COLO668 (cell line): ENCODE measurements at regions not wholly inside any gene's neighbourhood (a gene's known extent, or its start where the extent isn't known, plus 50 kb on each side); places are given as distances from the start of the nearest gene placed in this dataset.
A peak's percentile ranks its signal among the peaks of the same experiment; 100 is the strongest.

Experiments used
- DNase-seq: peaks from one replicate; lab custom pipeline; 2025; ENCODE audit not compliant: unreplicated experiment; lab: John Stamatoyannopoulos, UW

DNA sequence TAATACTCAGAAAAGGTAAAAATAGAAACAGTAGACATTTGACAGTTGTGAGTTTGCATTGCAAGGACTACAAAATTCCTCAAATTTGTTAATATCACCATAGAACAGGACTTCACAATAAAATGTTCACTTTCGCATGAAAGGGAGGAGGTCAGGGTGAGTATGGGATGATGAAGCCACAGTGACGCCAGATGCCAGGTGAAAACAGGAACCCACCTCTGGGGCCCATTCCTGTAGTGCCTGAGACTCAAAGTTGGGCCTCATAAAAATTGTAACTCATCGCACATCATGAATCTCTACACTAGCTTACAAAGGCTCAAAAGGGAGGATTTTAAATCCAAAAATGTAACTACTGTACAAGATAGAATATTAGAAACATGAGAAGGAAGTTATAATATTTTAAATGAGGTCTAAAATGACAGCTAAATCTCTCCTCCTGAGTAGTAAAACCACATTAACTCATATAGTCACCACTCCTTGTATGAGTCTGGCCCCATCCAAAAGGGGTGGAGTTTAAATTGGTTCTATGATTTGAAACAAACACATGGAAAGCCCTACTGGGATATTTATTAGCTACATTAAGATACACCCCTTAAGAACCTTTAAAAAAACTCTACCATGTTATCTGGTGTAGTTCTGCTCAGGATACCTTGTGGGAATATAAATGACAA lies 93.7 kb downstream of the ETS2 start:
- DNase-seq: no peak

DNA sequence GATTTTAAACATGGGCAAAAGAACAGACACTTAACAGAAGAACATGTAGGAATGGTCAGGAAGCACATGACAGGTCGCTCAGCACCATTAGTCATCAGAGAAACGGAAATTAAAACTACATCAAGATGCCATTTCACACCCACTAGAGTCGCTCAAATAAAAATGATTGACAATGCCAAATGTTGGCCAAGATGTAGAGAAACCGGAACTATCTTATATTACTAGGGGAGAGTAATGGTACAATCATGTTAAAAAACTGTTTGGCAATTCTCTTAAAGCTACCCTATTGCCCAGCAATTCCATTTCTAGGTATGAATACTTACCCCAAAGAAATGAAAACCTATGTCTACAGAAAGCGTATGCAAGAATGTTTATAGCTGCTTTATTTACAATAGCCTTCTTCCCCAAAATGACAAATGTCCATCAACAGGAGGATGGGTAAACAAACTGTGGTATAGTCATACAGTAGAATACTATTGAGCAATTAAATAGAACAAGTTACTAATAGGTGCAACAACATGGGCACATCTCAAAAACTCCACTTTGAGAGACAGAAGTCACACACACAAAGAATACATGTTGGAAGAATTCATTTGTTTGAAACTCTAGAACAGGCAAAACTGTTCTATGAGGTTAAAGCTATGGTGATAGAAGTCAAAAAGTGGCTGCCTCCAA lies 92.8 kb downstream of the ETS2 start:
- DNase-seq: no peak

DNA sequence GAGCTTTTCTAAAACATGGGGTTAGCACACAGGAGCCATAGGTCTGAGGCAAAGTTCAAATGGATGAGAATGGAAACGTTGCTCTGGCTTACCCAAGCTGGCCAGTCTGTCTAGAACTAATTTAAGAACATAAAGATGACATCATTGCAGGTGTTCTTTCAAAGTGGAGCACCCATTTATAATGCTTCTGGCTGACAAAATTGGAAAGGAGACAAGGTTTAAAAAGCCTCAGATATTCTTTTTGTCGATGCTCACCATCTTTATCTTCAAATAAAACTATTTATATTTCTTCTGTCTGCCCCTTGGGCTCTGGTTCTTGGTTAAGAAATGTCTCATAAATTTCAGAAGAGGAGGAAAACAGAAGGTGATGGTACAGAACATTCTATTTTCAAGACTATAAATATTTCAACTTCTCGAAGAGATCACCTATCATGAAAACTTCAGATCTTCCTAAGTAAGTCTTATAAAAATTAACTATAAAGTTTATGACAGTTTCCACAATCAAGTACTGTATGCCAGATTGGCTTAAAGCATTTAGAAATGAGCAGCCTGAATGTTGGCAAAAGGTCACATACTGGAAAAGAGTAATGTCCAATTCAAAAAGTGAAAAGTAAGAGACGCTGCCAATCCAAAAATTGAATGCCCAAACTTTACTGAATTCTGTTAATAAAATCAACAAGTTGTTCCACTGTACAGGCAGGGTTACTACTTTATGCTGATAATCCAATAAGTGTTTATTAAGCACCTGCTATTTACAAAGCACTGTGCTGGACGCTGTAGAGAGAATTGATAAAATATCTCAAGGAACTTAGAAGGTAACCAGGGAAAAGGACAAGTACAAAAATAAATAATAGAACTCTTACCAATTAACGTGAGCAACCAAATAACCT lies 92.0 kb downstream of the ETS2 start:
- DNase-seq: peak; percentile 27

DNA sequence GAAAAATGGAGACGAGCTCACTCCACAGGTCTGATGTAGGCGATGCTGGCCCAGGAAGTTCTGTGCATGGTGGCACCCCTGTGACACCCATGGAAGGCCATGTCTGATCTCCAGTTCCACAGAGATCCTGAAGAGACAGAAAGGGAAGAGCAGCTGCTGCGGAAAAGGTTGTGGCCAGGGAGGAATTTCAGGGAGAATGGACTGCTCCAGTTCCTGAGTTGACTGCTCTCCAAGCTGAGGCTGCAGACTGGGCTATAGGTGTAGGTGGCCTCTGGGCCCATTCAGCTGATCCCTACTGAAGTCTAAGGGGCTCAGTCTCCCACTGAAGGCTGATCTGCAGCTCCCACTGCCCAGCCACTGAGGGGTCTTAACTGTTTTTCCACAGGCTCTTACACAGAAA lies 89.2 kb downstream of the ETS2 start:
- no peak for DNase-seq

DNA sequence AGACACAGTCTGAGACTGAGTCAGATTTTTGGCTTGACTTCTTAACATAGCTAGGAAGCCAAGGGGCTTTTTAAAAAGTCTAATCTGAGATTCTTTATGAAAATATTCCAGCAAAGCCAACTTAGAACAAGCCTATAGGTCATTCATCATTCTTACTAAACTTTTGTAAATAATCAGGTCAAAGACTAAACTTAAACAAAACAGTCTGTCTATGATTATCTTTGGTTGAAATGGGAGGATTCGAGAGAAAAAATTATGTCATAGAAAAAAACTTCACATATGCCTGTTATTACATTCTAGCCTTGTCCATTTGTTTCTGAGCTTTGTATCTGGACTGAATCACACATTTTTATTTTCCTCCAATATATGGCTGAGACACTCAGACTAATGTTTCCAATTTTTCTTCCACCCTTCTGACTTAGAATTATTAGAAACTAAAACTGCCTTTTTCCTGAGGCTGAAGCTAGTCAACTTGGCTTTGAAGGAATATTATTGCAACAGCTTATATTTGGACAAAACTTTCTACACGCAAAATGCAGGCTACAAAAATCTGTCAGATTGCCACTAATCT lies 83.3 kb downstream of the ETS2 start:
- DNase-seq: no peak

DNA sequence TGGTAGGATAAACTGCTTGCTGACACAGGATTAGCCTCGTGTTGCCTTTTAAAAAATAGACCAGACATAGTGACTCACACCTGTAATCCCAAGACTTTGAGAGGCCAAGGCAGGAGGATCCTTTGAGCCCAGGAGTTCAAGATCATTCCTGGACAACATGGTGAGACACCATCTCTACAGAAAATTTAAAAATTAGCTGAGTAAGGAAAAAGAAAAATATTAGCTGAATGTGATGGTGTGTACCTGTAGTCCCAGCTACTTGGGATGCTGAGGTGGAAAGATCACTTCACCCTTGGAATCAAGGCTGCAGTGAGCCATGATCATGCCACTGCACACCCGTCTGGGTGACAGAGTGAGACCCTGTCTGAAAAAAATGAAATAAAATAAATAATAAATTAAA lies 82.0 kb downstream of the ETS2 start:
- no peak for DNase-seq

DNA sequence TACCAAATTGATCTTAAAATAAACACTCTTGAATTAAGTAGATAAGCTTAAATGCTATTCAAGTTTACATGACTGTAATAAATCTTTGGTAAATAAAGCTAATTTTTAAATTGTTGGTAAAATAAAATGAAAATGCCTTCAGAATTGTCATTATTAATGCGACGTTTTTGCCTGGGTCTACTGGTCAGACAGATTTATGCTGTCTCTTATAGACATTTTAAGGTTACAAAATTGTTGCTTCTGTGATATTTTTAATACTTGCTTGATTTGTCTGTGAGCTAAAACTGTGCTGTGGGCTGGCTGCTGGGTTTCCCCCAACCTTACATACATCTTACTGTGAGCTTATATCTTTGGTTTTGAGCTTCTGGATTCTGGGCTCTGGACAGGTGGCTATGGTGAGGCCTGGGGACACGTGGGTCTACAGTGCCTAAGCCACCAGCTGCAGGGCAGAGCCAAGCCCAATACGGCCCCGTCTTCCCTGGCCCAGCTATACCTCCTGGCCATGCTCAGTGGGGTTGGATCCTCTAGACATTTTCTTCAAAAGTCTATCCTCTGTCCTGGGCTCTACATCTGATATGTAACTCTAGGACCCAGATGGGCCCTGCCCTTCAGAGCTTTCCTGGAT lies 81.4 kb downstream of the ETS2 start:
- no peak for DNase-seq

GRCh38 chr21:38885909-38886308 lies 80.2 kb downstream of the ETS2 start:
- no peak for DNase-seq

DNA sequence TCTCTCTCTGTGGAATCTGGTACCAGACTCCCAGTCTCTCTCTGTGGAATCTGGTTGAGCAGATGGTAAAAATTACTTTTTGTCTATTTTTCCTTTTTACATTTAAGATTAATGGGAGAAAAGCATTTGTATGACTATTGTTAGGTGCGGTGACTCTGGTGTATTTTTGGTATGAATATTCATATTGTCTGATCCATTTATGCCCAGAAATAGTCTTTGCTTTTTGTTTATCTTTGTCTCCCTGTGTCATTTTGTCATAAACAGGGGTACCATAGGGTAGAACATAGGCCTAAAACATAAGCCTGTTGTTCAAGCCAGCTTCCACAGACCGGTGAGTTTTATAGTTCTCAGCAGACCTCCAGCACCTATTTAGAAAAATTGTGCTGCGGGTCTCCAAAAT lies 78.7 kb downstream of the ETS2 start:
- DNase-seq: no peak

DNA sequence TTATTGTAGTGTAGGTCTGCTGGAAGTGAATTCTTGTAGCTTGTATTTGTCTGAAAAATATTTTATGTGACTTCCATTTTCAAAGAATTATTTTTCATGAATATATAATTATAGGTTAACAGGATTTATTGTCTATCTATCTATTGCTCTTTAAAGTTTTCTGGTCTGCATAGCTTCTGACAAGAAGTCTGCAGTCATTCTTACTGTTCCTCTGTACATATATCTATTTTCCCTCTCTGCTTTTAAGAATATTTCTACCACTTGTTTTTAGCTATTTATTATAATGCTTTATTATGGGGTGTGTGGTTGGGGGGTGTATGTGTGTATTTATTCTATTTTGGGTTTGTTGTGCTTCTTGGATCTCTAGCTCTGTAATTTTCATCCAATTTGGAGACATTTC lies 77.4 kb downstream of the ETS2 start:
- no peak for DNase-seq

DNA sequence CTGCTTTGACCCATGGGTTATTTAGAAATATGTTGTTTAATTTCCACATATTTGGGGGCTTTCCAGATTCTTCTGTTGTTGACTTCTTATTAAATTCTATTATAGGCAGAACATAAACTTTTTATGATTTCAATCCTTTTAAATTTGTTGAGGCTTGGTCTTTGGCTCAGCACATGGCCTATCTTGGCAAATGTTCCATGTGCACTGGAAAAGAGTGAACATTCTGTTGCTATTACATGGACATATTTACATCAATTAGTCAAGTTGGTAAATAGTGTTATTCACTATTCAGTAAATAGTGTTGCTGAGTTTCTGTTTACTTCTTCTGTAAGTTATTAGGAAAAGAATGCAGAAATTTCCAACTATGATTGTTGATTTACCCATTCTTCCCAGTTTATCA lies 75.4 kb downstream of the ETS2 start:
- no peak for DNase-seq

- DNase-seq: no peak
Observed at GRCh38 chr21:38880577-38880966, 74.8 kb downstream of the ETS2 start.

DNA sequence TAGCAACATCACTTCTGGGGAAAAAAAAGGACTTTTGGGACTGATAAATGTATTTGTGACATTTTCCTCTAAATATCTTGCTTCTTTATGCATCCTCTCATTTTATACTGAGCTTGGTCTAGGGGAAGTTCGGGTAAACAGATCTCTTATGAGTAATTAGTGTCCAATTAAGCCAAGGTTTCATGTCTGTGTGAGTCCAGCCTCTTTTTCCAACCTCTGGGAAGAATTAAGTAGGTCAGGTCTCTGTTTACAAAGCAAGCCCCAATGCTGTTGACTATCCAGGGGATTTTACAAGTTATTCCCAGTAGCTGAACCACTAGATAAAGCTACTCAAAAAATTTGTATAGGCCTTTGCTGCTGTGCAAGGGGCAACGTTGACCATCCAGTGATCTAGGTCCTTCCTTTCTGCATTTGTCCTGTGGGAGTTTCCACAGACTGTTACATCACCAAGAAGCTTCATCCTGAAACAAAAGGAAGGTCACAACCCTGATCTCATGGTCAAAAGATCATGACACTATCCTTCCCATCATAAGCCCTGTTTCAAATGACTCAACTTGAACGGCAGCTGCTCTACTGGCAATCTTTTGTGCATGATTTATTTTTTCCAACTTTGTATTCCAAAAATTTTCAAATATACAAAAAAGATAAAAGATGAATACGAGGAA lies 74.3 kb downstream of the ETS2 start:
- DNase-seq: no peak

GRCh38 chr21:38878379-38879179 lies 72.8 kb downstream of the ETS2 start:
- no peak for DNase-seq

GRCh38 chr21:38875694-38876492 lies 70.2 kb downstream of the ETS2 start:
- no peak for DNase-seq
